ENCODE measurements at regions not wholly inside any gene's neighbourhood (a gene's known extent, or its start where the extent isn't known, plus 50 kb on each side); places are given as distances from the start of the nearest gene placed in this dataset.

DNA sequence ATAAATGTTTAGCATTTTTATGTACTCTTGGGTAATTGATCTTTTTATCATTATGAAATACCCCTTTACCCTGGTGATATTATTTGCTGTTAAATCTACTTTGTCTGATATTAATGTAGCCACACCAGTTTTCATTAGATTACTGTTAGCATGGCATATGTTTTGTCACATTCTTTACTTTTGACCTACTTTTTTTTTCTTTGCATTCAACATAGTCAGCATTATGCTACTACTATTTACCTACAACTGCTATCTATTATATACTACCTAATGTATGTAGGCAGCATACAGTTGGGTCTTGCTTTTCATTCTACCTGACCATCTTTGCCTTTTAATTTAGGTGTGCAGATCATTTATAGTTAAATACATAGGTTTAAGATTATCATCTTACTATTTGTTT, 1429.6 kb upstream of the ALCAM start:
- Histone ChIP-seq H3K9me3 (peaks cover 0 to 2% of the 10 kb centered on the region in 2 donors), H3K36me3 (no peaks in the 10 kb centered on the region), H3K4me3 (no peak overlapping the region), H3K27ac (no peak overlapping the region), H3K27me3 (no peaks in the 10 kb centered on the region), H3K4me1 (no peaks in the 10 kb centered on the region)
- ATAC-seq (no peak), DNase-seq (no peak)
- intact Hi-C loops (cut with DNase I): no loop called here
- TF ChIP-seq CTCF (IDR thresholded peaks at IDR 0.05): no peak

- intact Hi-C loops (cut with DNase I): no loop called here
- no peak for DNase-seq
- H3K4me1 ChIP-seq: no peaks in the 10 kb centered on the region
Observed at GRCh38 chr3:103947062-103947461, 1419.6 kb upstream of the ALCAM start.

GRCh38 chr3:103949693-103950092, 1417.0 kb upstream of the ALCAM start:
- no peak overlapping the region for H3K27ac ChIP-seq
- no peaks in the 10 kb centered on the region for H3K9me3 ChIP-seq
- no peak overlapping the region for H3K4me3 ChIP-seq
- intact Hi-C loops (cut with DNase I): no loop called here
- no peak for TF ChIP-seq CTCF (IDR thresholded peaks at IDR 0.05)
- no peak for ATAC-seq
- no peaks in the 10 kb centered on the region for H3K27me3 ChIP-seq
- no peaks in the 10 kb centered on the region for H3K36me3 ChIP-seq
- H3K4me1 ChIP-seq: no peaks in the 10 kb centered on the region
- no peak for DNase-seq

More at GRCh38 chr3:103947062-103947461, 1419.6 kb upstream of the ALCAM start:
- no peak for ATAC-seq
- Histone ChIP-seq H3K27ac (no peak overlapping the region), H3K27me3 (no peaks in the 10 kb centered on the region), H3K4me3 (no peak overlapping the region), H3K9me3 (no peaks in the 10 kb centered on the region), H3K36me3 (no peaks in the 10 kb centered on the region)
- no peak for TF ChIP-seq CTCF (IDR thresholded peaks at IDR 0.05)

DNA sequence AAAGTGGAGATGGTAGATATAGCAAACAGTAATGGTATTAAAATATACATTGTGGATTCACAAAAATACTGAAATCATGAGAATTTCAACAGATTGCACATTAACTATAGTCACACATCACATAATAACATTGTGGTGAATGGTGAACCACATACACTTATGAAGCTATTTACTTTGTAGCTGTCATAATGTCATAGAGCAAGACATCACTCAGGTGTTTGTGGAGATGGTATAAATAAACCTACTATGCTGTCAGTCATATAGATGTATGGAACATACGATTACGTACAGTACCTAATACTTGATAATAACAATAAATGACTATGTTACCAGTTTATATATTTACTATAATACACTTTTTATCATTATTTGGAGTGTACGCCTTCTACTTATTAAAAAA, 1416.0 kb upstream of the ALCAM start:
- Histone ChIP-seq H3K9me3 (no peaks in the 10 kb centered on the region), H3K4me1 (no peaks in the 10 kb centered on the region), H3K36me3 (no peaks in the 10 kb centered on the region), H3K4me3 (no peak overlapping the region), H3K27me3 (no peaks in the 10 kb centered on the region), H3K27ac (no peak overlapping the region)
- intact Hi-C loops (cut with DNase I): no loop called here
- ATAC-seq: no peak
- no peak for DNase-seq
- no peak for TF ChIP-seq CTCF (IDR thresholded peaks at IDR 0.05)

DNA sequence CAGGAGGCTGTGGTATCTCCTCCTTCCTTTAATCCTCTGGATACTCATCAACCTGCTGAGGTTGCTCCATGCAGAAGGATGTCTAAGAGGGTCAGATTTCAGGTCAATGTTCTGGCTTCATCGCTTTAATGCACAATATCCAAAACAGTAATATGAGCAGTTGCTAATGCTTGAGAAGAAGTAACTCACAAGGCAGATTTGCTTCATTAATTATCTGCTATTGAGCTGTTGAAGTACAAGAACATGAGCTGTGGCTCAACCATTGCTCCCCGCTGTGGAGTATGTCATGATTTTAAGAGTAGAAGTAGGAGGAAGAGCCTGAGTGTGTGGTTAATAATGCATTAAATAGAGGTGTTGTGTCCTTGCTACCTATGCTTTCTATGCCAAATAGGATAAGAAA, 1412.9 kb upstream of the ALCAM start:
- Histone ChIP-seq H3K9me3 (no peaks in the 10 kb centered on the region), H3K4me3 (no peak overlapping the region), H3K4me1 (no peaks in the 10 kb centered on the region), H3K36me3 (no peaks in the 10 kb centered on the region), H3K27ac (no peak overlapping the region), H3K27me3 (no peaks in the 10 kb centered on the region)
- no peak for DNase-seq
- intact Hi-C loops (cut with DNase I): no loop called here
- ATAC-seq: no peak
- TF ChIP-seq CTCF (IDR thresholded peaks at IDR 0.05): no peak

Measured in left lung (tissue), 4 donors.